Stimulated activated CD8-positive, alpha-beta memory T cell treated with anti-CD3 and anti-CD28 coated beads, Interleukin-7, amount 100 ng/mL, for 48 hours (primary cell): ENCODE measurements at regions not wholly inside any gene's neighbourhood (a gene's known extent, or its start where the extent isn't known, plus 50 kb on each side); places are given as distances from the start of the nearest gene placed in this dataset.
"Not testable (repeated sequence)": the region's sequence is repeated elsewhere in the genome, so short reads cannot be mapped to it uniquely, and the experiment has no call there.

ENCODE experiments used
- DNase-seq, 2 donors: peaks; one replicate each; pipeline ENCODE4 v3.0.0-alpha.2; 2020; ENCODE audit warnings: low read depth in 1 of 2; ENCODE audit errors: extremely low read depth in 1 of 2

DNA sequence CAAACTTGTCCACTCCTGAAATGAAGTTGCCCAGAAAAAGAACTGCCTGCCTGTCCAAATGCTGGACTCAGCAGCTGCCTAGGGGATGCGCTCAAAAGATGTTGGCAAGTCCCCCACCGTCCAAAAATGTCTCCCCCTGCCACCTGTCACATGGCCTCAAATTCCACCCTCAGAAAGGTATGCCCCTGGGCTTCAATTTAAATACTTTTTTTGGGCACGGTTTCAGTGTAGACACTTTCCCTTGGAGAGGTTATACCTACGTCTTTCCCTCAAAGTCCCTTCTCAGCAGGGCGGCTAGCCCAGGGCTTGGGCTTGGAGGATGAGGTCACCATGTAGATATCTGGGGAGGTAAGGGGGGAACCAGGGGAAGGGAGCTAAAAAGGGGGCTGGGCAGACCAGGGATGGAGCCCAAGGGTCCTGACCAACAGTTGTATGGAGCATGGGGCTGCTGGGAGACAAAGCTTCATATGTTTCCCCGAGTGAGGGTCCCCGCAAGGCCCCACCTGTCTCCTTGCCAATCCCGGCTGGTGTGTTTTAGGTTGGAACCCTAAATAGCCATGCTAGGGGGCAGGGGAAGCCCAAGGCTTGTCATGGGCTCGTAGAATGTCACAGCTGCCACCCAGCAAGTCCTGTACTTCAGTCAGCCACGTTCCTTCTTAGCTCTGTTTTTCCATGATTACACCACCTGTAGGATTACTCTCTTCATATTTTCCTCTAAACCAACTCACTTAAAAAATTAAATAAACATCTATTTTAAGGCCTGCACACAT lies 131.2 kb upstream of the TBX3 start:
- DNase-seq, result no peak

DNA sequence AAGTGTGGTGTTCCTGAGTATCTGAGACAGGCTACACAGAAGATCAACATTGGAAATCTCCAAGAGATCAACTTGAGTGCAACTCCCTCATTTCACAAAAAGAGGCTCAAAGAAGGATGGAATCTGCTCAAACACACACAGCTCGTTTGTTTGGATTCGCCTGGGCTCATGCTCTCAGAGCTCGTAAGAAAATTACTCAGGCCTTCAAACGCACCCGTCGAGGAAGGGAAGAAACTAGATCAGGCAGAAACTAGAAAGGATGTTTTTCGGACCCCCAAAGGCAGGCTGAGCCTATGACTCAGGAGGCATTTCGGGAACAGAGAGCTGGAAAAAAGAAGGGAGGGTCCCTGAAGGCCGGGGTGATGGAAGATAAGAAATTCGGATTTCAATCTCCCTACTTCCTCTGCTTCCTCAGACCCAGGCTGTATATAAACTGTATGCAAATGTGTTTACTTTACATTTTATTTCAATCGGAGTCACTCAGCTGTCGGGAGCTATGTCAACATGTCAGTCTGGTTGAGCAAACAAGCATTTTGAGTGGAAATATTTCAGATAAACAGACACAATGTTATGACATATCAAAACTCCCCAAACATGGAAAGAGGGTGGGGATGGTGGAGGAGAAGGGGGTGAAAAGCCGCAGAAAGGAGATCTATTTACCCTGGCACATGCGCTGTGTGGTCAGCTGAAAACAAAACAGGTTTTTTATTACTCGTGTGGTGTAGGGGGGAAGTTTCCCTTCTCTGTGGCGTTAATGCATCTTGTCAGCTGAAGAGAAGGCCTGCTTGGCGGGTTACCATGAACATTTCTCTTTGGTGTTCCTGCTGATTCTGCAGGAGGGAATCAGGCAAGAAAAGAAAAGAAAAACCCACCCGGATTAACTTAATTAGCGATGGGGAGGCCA lies 129.1 kb upstream of the TBX3 start:
- no peak for DNase-seq

DNA sequence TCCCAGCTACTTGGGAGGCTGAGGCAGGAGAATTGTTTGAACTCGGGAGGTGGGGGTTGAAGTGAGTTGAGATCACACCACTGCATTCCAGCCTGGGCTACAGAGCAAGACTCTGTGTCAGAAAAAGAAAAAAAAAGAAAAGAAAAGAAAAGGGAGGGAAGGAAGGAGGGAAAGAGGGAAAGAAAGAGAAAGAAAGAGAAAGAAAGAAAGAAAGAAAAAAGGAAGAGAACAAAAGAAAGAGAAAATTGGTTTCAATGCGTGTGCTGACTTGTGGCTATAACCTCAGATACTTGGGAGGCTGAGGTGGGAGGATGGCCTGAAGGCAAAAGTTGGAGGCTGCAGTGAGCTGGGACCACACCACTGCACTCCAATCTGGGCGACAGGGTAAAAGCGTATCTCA lies 128.4 kb upstream of the TBX3 start:
- no peak for DNase-seq

DNA sequence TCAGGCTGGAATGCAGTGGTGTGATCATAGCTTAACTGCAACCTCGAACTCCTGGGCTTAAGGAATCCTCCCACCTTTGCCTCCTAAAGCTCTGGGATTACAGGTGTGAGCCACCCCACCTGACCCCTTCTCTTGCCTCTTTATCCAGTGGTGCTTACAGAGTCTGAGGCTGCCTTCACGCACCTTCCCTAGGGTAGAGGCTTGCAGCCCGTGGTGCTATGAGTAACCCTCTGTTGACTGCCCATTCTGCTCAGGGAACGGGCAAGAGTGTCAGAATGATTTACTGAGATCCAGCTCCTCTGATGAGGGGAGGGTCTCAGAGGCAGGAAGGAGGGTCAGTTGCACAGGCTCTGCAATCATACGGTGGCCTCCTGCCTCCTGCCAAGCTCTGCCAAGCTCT lies 125.1 kb upstream of the TBX3 start:
- DNase-seq, result no peak

DNA sequence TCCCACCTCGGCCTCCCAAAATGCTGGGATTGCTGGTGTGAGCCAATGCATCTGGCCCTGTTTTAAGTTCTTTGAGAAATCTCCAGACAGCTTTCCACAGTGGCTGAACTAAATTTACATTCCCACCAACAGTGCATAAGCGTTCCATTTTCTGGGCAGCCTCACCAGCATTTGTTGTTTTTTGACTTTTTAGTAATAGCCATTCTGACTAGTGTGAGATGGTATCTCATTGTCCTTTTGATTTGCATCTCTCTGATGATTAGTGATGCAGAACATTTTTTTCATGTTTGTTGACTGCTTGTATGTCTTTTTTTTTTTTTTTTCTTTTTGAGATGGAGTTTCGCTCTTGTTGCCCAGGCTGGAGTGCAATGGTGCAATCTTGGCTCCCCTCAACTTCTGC lies 117.4 kb upstream of the TBX3 start:
- DNase-seq, result not testable (repeated sequence)

DNA sequence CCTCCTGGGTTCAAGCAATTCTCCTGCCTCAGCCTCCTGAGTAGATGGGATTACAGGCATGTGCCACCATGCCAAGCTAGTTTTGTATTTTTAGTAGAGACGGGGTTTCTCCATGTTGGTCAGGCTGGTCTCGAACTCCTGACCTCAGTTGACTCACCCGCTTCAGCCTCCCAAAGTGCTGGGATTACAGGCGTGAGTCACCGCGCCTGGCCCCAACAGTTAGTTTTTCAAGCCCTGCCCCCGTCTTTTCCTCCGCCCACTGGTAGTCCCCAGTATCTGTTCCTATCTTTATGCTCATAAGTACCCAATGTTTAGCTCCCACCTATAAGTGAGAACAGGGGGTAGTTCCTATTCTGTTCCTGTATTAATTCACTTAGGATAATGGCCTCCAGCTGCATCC lies 116.6 kb upstream of the TBX3 start:
- DNase-seq, result not testable (repeated sequence)

DNA sequence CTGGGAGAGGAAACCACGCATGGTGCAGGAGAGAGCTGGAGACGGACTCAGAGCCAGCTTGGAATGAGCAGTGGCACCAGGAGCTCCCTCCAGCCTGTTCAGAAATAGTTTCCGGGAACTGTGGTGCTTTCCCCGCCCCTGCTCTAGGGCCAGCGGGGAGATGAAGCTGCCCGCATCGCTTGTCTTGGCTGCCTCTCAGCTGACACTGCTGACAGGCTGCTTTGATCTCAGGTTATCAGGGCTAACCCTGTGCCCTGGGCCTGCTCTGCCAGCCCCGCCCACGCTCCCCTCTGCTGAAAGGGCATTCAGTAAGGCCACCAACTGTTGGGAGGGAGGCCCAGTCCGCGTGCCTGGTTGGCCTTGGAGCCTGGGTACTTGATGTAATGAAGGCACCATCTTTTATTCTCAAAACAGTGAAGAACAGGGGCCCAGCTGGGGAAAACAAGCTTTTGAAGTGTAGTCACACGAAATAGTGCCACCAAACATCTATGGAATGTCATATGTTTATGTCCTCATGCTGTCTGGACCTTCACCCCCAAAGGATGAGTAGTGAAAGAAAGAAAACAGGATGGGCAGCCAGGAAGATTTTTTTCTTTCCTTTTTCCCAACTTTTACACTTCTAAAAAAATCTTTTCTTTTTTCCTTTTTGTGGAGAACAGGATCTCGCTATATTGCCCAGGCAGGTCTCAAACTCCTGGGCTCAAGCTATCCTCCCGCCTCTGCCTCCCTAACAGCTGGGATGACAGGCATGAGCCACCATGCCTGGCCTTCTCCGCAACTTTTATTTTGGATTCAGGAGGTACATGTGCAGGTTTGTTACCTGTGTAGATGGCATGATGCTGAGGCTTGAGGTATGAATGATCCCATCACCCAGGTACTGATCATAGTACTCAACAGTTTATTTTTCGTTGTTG lies 115.9 kb upstream of the TBX3 start:
- no peak for DNase-seq

DNA sequence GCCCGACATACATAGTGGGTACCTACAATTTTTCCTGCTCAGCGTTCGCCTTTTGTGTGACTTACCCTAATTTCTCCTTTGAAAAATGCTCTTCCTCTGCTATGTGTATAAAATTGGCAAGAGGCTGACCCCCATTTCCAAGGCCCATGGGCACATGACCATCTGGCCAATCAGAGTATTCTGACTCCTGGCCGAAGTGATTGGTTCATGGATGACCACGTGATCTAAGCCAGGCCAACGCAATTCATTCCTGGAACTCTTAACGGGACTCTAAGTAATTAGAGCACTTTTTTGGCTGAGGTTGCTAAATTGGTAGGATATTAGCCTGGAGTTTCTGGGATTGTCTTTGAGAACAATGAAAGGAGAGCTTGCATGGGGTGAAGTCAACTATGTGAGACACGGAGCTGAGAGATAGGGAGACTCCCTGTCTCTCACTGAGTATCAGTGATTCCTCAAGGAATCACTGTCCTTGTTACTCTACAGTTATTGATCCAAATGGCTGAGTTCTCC lies 110.1 kb upstream of the TBX3 start:
- no peak for DNase-seq

DNA sequence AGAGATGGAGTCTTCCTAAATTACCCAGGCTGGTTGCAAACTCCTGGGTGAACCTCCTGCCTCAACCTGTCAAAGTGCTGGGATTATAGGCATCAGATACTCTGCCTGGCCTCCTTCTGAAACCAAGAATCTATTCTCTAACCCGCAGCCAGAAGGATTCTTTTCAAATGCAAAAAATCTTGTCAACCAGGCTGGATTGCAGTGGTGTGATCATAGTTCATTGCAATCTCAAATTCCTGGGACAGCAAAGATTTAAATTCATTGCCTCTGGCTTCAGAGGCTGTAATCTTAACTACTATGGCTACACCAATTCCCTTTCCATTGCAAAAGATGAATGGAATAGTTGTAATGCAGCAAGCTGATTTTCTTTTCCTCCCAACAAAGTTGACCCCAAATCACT lies 106.3 kb upstream of the TBX3 start:
- no peak for DNase-seq

DNA sequence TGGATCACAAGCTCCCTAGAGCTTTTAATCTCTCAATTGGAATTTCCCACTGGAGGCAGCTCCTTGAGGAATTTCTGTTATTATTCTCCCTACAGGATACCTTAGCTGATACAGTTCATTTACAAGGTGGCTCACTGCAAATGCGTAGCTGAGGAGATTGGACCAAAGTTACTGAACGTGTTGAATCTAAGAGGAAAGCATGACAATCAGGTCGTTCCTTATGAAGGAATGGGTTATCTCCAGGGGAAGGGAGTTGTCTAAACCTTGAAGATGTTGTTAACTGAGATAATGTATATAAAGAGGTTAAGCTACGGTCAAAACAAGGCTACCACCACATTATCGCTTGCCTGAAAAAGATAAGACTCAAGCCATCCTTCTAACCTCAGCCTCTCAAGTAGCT lies 105.8 kb upstream of the TBX3 start:
- no peak for DNase-seq

DNA sequence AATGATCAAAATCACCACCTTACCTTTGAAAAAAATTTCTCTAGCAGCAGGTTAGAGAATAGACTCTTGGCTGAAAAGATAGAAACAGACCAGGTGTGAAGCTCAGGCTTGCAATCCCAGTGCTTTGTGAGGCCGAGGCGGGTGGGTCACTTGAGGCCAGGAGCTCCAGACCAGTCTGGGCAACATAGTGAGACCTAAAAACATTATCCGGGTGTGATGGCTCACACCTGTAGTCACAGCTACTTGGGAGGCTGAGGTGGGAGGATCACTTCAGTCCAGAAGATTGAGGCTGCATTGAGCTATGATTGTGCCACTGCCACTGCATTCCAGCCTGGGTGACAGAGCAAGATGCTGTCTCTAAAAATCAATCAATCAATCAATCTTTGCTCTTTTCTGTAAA lies 105.3 kb upstream of the TBX3 start:
- no peak for DNase-seq

DNA sequence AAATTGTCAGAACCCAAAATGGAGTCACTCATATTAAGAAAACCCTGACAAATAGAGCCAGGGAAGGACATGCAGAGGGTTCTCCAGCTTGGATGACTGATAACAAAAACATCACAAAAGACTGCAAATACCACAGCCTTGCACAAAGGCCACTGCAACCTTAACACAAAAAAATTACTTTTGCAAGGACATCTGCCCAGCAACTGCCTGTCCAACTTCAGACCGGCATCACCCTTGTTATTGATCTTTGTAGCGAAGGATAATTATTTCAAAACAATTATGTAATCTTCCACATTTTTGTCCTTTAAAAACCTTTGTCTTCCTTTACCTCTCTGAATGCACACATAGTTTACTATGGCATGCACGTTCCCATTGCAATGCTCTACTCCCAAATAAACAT lies 100.6 kb upstream of the TBX3 start:
- no peak for DNase-seq

DNA sequence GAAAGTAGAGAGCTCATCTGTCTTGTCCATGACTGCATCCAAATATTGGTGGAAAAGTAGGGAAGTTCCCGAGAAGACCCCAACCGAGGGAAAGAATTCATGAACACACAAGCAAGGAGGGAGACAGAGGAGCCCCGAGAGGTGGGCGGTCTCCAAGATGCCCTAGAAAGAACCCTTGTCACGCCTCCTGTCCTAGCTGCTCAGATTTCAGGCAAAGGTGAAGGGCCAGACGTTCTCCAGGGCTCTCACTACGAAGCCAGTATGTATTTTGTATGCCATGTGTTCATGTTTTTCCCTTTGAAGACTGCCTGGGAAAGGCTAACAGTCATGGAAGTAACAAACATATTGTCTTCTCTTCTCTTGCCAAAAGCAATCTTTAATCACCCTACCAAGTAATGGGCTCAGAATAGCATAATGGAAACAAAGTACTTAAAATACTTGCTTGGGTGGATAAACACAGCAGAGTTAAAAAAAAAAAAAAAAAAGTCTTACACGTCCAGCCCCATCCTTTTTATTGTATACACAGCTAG lies 99.2 kb upstream of the TBX3 start:
- DNase-seq, result no peak

DNA sequence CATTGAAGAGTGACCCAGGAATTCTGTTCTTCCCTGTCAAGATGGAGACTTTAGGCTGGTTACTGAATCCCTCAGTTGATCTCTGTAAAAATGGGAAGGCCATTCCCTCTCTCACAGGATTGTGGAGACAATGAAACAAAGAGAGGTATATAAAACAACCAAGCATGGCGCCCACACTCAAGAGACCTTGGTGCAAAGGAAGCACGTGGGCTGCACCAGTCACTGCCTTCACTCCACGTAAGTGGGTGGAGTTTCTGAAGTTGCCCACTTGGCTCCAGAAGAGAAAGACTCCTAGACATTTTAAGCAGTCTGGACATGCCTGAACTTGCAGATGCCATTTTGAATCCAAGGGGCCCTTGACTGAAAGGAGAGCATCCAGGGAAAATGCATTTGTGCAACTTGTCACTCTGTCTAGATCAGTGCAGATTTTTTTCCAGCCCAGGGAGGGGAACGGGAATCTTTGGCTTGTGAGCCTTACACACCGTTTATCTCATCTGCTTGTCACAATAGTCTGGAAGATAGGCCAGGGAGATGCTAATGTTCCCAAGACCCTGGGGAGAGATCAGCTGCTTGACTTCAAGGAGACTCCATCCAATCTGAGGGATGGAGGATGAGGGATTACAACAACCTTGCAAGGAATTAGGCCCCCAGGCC lies 96.9 kb upstream of the TBX3 start:
- DNase-seq, result no peak

DNA sequence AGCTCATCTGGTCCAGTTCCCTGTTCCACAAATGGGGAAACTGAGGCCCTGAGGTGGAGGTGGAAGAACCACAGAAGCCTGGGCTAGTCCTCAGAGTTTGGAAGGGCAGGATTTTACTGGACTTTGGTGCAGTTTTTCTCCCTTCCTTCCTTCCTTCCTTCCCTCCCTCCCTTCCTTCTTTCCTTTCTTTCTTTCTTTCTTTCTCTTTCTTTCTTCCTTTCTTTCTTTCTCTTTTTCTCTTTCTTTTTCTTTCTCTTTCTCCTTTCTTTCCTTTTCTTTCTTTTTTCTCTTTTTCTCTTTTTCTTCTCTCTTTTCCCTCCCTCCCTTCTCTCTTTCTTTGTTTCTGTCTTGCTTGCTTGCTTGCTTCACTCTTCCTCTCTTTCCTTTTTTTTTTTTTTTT lies 95.7 kb upstream of the TBX3 start:
- no peak for DNase-seq

DNA sequence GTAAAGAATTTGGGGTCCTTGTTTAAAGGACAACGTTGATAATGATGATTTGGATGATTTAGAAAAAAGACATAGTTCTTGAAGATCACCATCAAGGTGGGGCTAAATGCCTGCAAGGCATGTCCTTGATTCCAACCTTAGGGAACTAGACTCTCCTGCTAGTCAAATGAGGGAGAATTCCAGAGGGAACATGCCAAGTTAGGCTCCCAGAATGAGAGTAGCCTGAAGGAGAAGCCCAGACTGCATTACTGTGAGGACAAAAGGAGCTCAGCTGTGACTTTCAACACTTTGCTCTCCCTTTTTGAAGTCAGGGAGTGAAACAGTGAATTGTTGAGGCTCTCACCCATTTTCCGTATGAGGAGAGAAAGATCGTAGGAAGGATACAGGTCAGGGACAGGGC lies 95.2 kb upstream of the TBX3 start:
- no peak for DNase-seq

DNA sequence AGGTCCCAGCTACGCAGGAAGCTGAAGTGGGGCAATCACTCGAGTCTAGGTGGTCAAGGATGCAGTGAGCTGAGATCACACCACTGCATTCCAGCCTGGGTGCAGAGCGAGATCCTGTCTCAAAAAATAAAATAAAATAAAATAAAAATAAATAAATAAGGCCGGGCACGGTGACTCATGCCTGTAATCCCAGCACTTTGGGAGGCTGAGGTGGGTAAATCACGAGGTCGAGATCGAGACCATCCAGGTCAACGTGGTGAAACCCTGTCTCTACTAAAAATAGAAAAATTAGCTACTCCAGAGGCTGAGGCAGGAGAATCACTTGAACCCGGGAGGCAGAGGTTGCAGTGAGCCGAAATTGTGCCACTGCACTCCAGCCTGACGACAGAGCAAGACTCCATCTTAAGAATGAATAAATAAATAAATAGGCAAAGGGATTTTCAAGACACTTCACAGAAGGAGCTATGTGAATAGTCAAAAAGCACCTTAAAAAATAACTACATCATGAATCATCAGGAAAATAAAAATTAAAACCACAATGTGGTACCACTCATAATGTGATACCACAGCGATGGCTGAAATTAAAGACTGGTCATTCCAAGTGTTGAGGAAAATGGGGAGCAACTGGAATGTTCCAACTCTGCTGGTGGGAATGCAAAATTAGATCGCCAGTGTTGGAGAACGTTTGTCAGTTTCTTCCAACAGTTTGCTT lies 92.9 kb upstream of the TBX3 start:
- DNase-seq, result no peak

DNA sequence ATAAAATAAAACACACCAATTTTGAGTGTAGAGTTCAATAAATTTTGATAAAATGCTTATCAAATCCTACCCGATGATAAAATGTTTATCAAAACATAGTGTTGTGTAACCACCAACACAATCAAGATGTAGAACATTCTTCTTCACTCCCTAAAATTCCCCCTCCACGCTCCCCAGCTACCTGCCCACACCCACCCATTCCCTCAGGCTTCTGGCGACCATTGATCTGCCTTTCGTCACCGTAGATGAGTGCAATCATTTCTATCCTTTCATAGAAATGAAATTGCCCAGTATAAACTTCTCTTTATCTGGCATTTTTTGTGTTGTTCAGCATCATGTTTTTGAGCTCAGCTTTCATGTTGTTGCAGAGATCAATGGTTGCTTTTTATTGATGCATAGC lies 90.7 kb upstream of the TBX3 start:
- DNase-seq, result no peak

DNA sequence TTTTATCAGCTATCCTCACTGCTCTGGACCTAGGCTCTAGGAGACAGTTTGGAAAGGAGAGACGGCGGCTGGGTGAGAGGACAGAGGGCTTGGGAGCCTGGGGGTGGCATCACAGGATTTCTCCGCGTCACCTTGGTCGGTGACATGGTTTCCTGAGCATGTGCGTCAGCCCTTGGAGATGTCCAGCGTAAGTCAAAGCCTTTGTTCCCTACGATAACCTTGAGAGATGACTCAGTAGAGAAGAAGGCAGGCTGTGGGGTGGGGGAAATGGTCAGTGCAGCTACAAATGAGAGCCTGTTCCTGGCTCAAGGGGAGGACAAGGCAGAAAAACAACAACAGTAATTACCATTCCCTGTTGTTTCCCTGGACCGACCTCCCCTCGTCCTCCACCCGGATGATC lies 90.2 kb upstream of the TBX3 start:
- DNase-seq, result no peak

DNA sequence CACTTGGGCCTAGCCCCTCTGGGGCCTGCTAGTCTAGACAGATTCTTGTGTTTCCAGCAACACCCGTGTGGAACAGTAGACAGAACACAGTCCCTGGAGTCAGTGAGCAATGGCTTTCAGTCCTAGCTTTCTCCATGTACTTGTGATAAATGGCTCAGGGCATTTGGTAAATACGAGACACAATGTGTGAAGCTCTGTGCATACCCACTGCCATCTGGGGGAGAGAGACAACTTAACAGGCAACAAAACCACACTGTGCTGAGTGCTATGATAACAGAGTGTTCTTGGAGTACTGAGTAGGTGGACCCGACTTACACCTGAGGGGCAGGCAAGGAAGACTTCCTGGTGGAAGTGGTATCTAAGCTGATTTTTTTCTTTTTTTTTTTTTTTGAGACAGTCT lies 86.3 kb upstream of the TBX3 start:
- DNase-seq, result no peak
